ENCODE measurements at regions not wholly inside any gene's neighbourhood (a gene's known extent, or its start where the extent isn't known, plus 50 kb on each side); places are given as distances from the start of the nearest gene placed in this dataset.

DNA sequence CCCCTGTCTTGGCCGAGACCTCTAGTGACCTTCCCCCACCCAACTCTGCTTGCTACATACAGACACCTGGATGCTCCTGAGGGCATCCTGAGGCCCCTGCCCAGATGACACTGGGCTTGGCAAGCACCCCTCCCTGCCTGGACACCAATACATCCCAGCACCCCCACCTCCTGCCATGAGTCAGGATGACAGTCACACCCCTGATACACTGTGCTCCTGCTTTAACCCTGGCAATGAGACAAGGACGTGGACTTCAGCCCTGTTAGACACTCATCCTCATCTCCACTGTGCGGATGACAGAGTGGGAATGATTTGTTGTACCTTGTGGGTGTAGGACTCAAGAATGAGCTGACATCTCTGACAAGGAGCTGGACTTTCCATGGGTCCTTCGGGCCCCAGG, 186.3 kb upstream of the ADCY1 start:
- no peak for TF ChIP-seq POLR2AphosphoS5 (IDR thresholded peaks at IDR 0.05; ENCODE audit: low read depth, low read length)
- TF ChIP-seq SIN3A (IDR thresholded peaks at IDR 0.05; ENCODE audit: borderline replicate concordance, insufficient read depth, low read length): no peak
- no peak for TF ChIP-seq TAF1 (IDR thresholded peaks at IDR 0.05; ENCODE audit: borderline replicate concordance, insufficient read depth, low read length)
- TF ChIP-seq, protein P1, sequence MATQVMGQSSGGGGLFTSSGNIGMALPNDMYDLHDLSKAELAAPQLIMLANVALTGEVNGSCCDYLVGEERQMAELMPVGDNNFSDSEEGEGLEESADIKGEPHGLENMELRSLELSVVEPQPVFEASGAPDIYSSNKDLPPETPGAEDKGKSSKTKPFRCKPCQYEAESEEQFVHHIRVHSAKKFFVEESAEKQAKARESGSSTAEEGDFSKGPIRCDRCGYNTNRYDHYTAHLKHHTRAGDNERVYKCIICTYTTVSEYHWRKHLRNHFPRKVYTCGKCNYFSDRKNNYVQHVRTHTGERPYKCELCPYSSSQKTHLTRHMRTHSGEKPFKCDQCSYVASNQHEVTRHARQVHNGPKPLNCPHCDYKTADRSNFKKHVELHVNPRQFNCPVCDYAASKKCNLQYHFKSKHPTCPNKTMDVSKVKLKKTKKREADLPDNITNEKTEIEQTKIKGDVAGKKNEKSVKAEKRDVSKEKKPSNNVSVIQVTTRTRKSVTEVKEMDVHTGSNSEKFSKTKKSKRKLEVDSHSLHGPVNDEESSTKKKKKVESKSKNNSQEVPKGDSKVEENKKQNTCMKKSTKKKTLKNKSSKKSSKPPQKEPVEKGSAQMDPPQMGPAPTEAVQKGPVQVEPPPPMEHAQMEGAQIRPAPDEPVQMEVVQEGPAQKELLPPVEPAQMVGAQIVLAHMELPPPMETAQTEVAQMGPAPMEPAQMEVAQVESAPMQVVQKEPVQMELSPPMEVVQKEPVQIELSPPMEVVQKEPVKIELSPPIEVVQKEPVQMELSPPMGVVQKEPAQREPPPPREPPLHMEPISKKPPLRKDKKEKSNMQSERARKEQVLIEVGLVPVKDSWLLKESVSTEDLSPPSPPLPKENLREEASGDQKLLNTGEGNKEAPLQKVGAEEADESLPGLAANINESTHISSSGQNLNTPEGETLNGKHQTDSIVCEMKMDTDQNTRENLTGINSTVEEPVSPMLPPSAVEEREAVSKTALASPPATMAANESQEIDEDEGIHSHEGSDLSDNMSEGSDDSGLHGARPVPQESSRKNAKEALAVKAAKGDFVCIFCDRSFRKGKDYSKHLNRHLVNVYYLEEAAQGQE (IDR thresholded peaks at IDR 0.05; ENCODE audit: insufficient read depth in 1 of 2, low read depth in 2 of 2, low read length in 2 of 2): no peak
